Right lobe of liver (tissue), 6 donors: ENCODE measurements at regions not wholly inside any gene's neighbourhood (a gene's known extent, or its start where the extent isn't known, plus 50 kb on each side); places are given as distances from the start of the nearest gene placed in this dataset.

Experiments used
- ATAC-seq, 4 donors: fragments of 200-7000 bp; cut with Tn5 transposase; one replicate each; pipeline ENCODE4 v1.9.1; 2020; ENCODE audit warnings: mild to moderate bottlenecking in 4 of 4, moderate library complexity in 4 of 4
- DNase-seq, 3 donors: peaks; one replicate each; pipeline ENCODE4 v3.0.0-alpha.2; 2020
- H3K27ac ChIP-seq, 3 donors: fragments of 200-600 bp; one replicate each; pipeline ENCODE4 v1.8.0; 2022
- H3K27me3 ChIP-seq, 2 donors: fragments of 200-600 bp; one replicate each; pipeline ENCODE4 v1.8.0; 2022
- H3K36me3 ChIP-seq, 4 donors: fragments of 200-600 bp; sonication (generic) in 1 of 4; one replicate each; pipeline versions ENCODE4 v1.5.1 to v1.8.0; 2017 to 2022; ENCODE audit warnings: control low read depth in 1 of 4
- H3K4me1 ChIP-seq, 4 donors: fragments of 200-600 bp; sonication (generic) in 1 of 4; one replicate each; pipeline versions ENCODE4 v1.5.1 to v1.8.0; 2017 to 2022; ENCODE audit warnings: control low read depth in 1 of 4
- H3K4me3 ChIP-seq, 3 donors: fragments of 200-600 bp; one replicate each; pipeline ENCODE4 v1.8.0; 2022
- H3K9me3 ChIP-seq, 4 donors: fragments of 200-600 bp; sonication (generic) in 1 of 4; one replicate each; pipeline versions ENCODE4 v1.5.1 to v1.8.0; 2017 to 2022; ENCODE audit warnings: control low read depth in 1 of 4
- POLR2A ChIP-seq: fragments of 450-650 bp; IDR thresholded peaks from one replicate; pipeline ENCODE4 v1.6.1; 2017; ENCODE audit warnings: antibody characterized with exemption, mild to moderate bottlenecking
- WGBS: methylation state at CpG from one replicate; pipeline ENCODE4 v1.1.6; 2018; ENCODE audit warnings: low coverage, low lambda C conversion rate; ENCODE audit not compliant: insufficient coverage; ENCODE audit errors: missing lambda C conversion rate; 5-methylcytosine and 5-hydroxymethylcytosine counted together
- intact Hi-C, 2 donors: fragments of 100-400 bp; cut with DNase I; formaldehyde crosslinking; loops; one replicate each; pipeline versions ENCODE4 v1.11.2 to v1.14.1; 2022
- TF ChIP-seq, protein P1 (sequence below), 4 donors: fragments of 200-600 bp in 3 of 4; fragments of 450-650 bp in 1 of 4; IDR thresholded peaks; one replicate each; pipeline versions ENCODE4 v1.5.1 to v1.8.0; 2016 to 2022; ENCODE audit warnings: antibody characterized with exemption in 4 of 4, mild to moderate bottlenecking in 2 of 4
- donor health status: DM: no; HTN: yes; CAD: no.
- donor health status: DM: no; HTN: no; CAD: no.
- donor health status: DM: no; HTN: no; CAD: no.
- donor health status: DM: no; HTN: yes; CAD: no.
- donor health status: DM: no; HTN: yes; CAD: no.

- no peaks in the 10 kb centered on the region for H3K27me3 ChIP-seq
- no peak for ATAC-seq
- H3K4me3 ChIP-seq = no peak overlapping the region
- WGBS = 61% methylated on average over 4 of the region's 4 CpGs
- H3K9me3 ChIP-seq = no peaks in the 10 kb centered on the region
- no peaks in the 10 kb centered on the region for H3K36me3 ChIP-seq
- no peak for TF ChIP-seq POLR2A
- TF ChIP-seq, protein P1, sequence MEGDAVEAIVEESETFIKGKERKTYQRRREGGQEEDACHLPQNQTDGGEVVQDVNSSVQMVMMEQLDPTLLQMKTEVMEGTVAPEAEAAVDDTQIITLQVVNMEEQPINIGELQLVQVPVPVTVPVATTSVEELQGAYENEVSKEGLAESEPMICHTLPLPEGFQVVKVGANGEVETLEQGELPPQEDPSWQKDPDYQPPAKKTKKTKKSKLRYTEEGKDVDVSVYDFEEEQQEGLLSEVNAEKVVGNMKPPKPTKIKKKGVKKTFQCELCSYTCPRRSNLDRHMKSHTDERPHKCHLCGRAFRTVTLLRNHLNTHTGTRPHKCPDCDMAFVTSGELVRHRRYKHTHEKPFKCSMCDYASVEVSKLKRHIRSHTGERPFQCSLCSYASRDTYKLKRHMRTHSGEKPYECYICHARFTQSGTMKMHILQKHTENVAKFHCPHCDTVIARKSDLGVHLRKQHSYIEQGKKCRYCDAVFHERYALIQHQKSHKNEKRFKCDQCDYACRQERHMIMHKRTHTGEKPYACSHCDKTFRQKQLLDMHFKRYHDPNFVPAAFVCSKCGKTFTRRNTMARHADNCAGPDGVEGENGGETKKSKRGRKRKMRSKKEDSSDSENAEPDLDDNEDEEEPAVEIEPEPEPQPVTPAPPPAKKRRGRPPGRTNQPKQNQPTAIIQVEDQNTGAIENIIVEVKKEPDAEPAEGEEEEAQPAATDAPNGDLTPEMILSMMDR (IDR thresholded peaks at IDR 0.05) = no peak
- no peak for DNase-seq
- intact Hi-C loops = no loop called here
- no peaks in the 10 kb centered on the region for H3K4me1 ChIP-seq
- H3K27ac ChIP-seq = no peak overlapping the region
These were observed 262.9 kb upstream of the TRPM3 start for GRCh38 chr9:71384343-71384742.

GRCh38 chr9:71383308-71383940, 262.0 kb upstream of the TRPM3 start:
- Histone ChIP-seq H3K9me3 (no peaks in the 10 kb centered on the region), H3K36me3 (no peaks in the 10 kb centered on the region), H3K4me1 (no peaks in the 10 kb centered on the region), H3K27me3 (no peaks in the 10 kb centered on the region), H3K4me3 (no peak overlapping the region), H3K27ac (no peak overlapping the region)
- TF ChIP-seq POLR2A = no peak
- TF ChIP-seq, protein P1 (IDR thresholded peaks at IDR 0.05) = no peak
- intact Hi-C loops = no loop called here
- ATAC-seq (no peak), DNase-seq (no peak)

DNA sequence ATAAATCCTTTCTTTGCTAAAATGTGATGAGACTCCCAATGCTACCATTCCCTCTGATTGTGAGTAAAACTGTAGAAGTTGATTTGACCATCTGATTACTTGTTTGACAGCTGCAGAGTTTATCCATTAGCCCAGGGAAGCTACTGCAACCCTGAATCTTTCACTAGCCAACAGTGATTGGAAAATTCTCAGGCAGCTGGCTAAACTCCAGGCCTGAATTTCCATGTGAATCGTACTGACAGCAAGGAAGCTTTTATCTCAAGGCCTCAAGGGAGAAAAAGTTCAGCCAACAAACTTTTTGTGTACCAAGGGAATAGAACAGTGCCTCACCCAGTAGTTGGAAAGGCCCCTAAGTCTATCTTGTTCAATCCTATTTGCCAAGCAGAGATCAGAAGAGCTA, 246.7 kb upstream of the TRPM3 start:
- no peaks in the 10 kb centered on the region for H3K36me3 ChIP-seq
- intact Hi-C loops = no loop called here
- no peak for ATAC-seq
- 20% methylated on average over 1 of the region's 1 CpG for WGBS
- no peak overlapping the region for H3K27ac ChIP-seq
- TF ChIP-seq, protein P1 (IDR thresholded peaks at IDR 0.05) = no peak
- no peak for TF ChIP-seq POLR2A
- DNase-seq = no peak
- H3K27me3 ChIP-seq = no peaks in the 10 kb centered on the region
- H3K4me3 ChIP-seq = no peak overlapping the region
- H3K9me3 ChIP-seq = no peaks in the 10 kb centered on the region
- no peaks in the 10 kb centered on the region for H3K4me1 ChIP-seq

- Histone ChIP-seq H3K27me3 (no peaks in the 10 kb centered on the region), H3K27ac (no peak overlapping the region), H3K4me3 (no peak overlapping the region), H3K9me3 (no peaks in the 10 kb centered on the region), H3K4me1 (no peaks in the 10 kb centered on the region), H3K36me3 (no peaks in the 10 kb centered on the region)
- 78% methylated on average over 2 of the region's 2 CpGs for WGBS
- TF ChIP-seq POLR2A = no peak
- TF ChIP-seq, protein P1 (IDR thresholded peaks at IDR 0.05) = no peak
- intact Hi-C loops = no loop called here
- DNase-seq (no peak), ATAC-seq (no peak)
These were observed 242.9 kb upstream of the TRPM3 start for GRCh38 chr9:71364186-71364955.
